IMR-90 (cell line): ENCODE measurements at regions not wholly inside any gene's neighbourhood (a gene's known extent, or its start where the extent isn't known, plus 50 kb on each side); places are given as distances from the start of the nearest gene placed in this dataset.

Source experiments
- ATAC-seq: fragments of 200-7000 bp; cut with Tn5 transposase; 2 replicates; pipeline ENCODE4 v1.9.1; 2020; ENCODE audit warnings: low read depth, mild to moderate bottlenecking, moderate library complexity
- BruUV-seq: library from RNA; stranded (reverse); fragments of 400-500 nt; replicated peaks from 2 replicates; lab custom pipeline; 2021; lab: Mats Ljungman, UMichigan
- CTCF ChIA-PET: fragments of 300-600 bp; formaldehyde crosslinking; extraction: SDS; loops from one replicate; lab custom pipeline; 2021; ENCODE audit warnings: antibody characterized with exemption; lab: Yijun Ruan, JAX
- POLR2A ChIA-PET: fragments of 300-600 bp; sonication (Branson Sonifier 250); formaldehyde crosslinking; loops from one replicate; lab custom pipeline; 2022; ENCODE audit warnings: antibody characterized with exemption; ENCODE audit not compliant: unreplicated experiment; lab: Charles Lee
- DNase-seq: peaks from one replicate; pipeline ENCODE4 v3.0.0; 2013
- H2AFZ ChIP-seq: replicated peaks from 2 replicates; pipeline ENCODE3; 2013; ENCODE audit warnings: low read length, mild to moderate bottlenecking; ENCODE audit not compliant: poor library complexity
- H2AK5ac ChIP-seq: 2 replicates; pipeline ENCODE4 v1.6.1; 2013; ENCODE audit warnings: low read depth, low read length, inconsistent platforms
- H2AK9ac ChIP-seq: replicated peaks from 2 replicates; pipeline ENCODE3; 2013; ENCODE audit warnings: mild to moderate bottlenecking, low read depth, low read length, moderate library complexity; ENCODE audit not compliant: poor library complexity
- H2BK120ac ChIP-seq: 2 replicates; pipeline ENCODE4 v1.6.1; 2013; ENCODE audit warnings: low read depth, low read length, inconsistent platforms
- H2BK15ac ChIP-seq: 3 replicates; pipeline ENCODE4 v1.6.1; 2013; ENCODE audit warnings: low read depth, low read length, inconsistent platforms
- H2BK20ac ChIP-seq: 2 replicates; pipeline ENCODE4 v1.6.1; 2013; ENCODE audit warnings: low read depth, mild to moderate bottlenecking, inconsistent platforms, low read length, moderate library complexity
- H2BK5ac ChIP-seq: 2 replicates; pipeline ENCODE4 v1.6.1; 2013; ENCODE audit warnings: mild to moderate bottlenecking, low read depth, low read length, inconsistent platforms; ENCODE audit not compliant: poor library complexity, severe bottlenecking
- H3K14ac ChIP-seq: replicated peaks from 2 replicates; pipeline ENCODE4 v1.6.1; 2013; ENCODE audit warnings: low read depth, low read length, inconsistent platforms
- H3K18ac ChIP-seq: 2 replicates; pipeline ENCODE4 v1.6.1; 2013; ENCODE audit warnings: low read depth, low read length, control low read depth
- H3K23ac ChIP-seq: 2 replicates; pipeline ENCODE4 v1.6.1; 2013; ENCODE audit warnings: low read depth, low read length, inconsistent platforms
- H3K27ac ChIP-seq: 2 replicates; pipeline ENCODE4 v1.5.1; 2013; ENCODE audit warnings: mild to moderate bottlenecking, control low read depth, low read length; ENCODE audit not compliant: insufficient read depth
- H3K27me3 ChIP-seq: 2 replicates; pipeline ENCODE4 v1.6.1; 2013; ENCODE audit warnings: low read length; ENCODE audit not compliant: control insufficient read depth, insufficient read depth
- H3K36me3 ChIP-seq: 2 replicates; pipeline ENCODE4 v1.6.1; 2013; ENCODE audit warnings: low read length, mixed read lengths; ENCODE audit not compliant: control insufficient read depth, insufficient read depth
- H3K4ac ChIP-seq: 2 replicates; pipeline ENCODE4 v1.6.1; 2013; ENCODE audit warnings: low read depth, low read length, inconsistent platforms
- H3K4me1 ChIP-seq: 2 replicates; pipeline ENCODE4 v1.6.1; 2013; ENCODE audit warnings: low read length, mixed read lengths; ENCODE audit not compliant: control insufficient read depth, insufficient read depth
- H3K4me2 ChIP-seq: 2 replicates; pipeline ENCODE4 v1.6.1; 2013; ENCODE audit warnings: low read depth, mild to moderate bottlenecking, control low read depth, low read length, moderate library complexity
- H3K4me3 ChIP-seq: 2 replicates; pipeline ENCODE4 v1.5.1; 2013; ENCODE audit warnings: low read depth, mild to moderate bottlenecking, control low read depth, low read length, moderate library complexity; ENCODE audit not compliant: insufficient read depth
- H3K56ac ChIP-seq: 2 replicates; pipeline ENCODE4 v1.6.1; 2013; ENCODE audit warnings: low read length, inconsistent platforms; ENCODE audit not compliant: insufficient read depth; ENCODE audit errors: extremely low read depth
- H3K79me1 ChIP-seq, 2 experiments: 2 replicates each; pipeline ENCODE4 v1.6.1; 2013; ENCODE audit warnings: low read length in 2 of 2, inconsistent platforms in 1 of 2, low read depth in 1 of 2
- H3K9ac ChIP-seq: 2 replicates; pipeline ENCODE4 v1.6.1; 2013; ENCODE audit warnings: low read depth, low read length, control low read depth
- H3K9me1 ChIP-seq: 2 replicates; pipeline ENCODE4 v1.6.1; 2013; ENCODE audit warnings: low read length, inconsistent platforms; ENCODE audit not compliant: insufficient read depth
- H3K9me3 ChIP-seq: 2 replicates; pipeline ENCODE4 v1.6.1; 2013; ENCODE audit warnings: low read length; ENCODE audit not compliant: control insufficient read depth, insufficient read depth
- H4K20me1 ChIP-seq: 2 replicates; pipeline ENCODE4 v1.6.1; 2013; ENCODE audit warnings: low read length, inconsistent platforms; ENCODE audit not compliant: insufficient read depth
- H4K5ac ChIP-seq: 2 replicates; pipeline ENCODE4 v1.6.1; 2013; ENCODE audit warnings: mild to moderate bottlenecking, low read depth, low read length, control low read depth
- H4K8ac ChIP-seq, 2 experiments: 2 replicates each; pipeline ENCODE4 v1.6.1; 2013; ENCODE audit warnings: low read depth in 2 of 2, low read length in 2 of 2, control low read depth in 1 of 2, inconsistent platforms in 1 of 2
- H4K91ac ChIP-seq: 2 replicates; pipeline ENCODE4 v1.6.1; 2013; ENCODE audit warnings: low read depth, low read length, inconsistent platforms; ENCODE audit not compliant: insufficient read depth
- CEBPB ChIP-seq: IDR thresholded peaks from 2 replicates; pipeline ENCODE4 v1.6.1; 2012; ENCODE audit warnings: low read depth, low read length, improper control_type of control experiment
- MAFK ChIP-seq: IDR thresholded peaks from 2 replicates; pipeline ENCODE4 v1.6.1; 2012; ENCODE audit warnings: low read depth, low read length, improper control_type of control experiment
- MXI1 ChIP-seq: IDR thresholded peaks from 2 replicates; pipeline ENCODE4 v1.6.1; 2012; ENCODE audit warnings: low read depth, mild to moderate bottlenecking, low read length, moderate library complexity, borderline replicate concordance
- WGBS, 2 experiments: methylation state at CpG; one replicate each; pipeline versions ENCODE4 v1.1.5 to v1.1.7; 2013; ENCODE audit warnings: missing lambda C conversion rate in 2 of 2; ENCODE audit not compliant: insufficient read length in 1 of 2; ENCODE audit errors: extremely low coverage in 2 of 2; 5-methylcytosine and 5-hydroxymethylcytosine counted together
- dilution Hi-C: fragments of 300-500 bp; cut with HindIII; formaldehyde crosslinking; loops from one replicate; pipeline ENCODE4 v1.14.3; 2018; ENCODE audit warnings: low sequenced_read_pairs; ENCODE audit not compliant: unreplicated experiment
- in situ Hi-C: fragments of 300-500 bp; cut with MboI; formaldehyde crosslinking; loops from 3 replicates; pipeline ENCODE4 v1.14.3; 2019; ENCODE audit warnings: low sequenced_read_pairs, inconsistent platforms, mixed read lengths
- intact Hi-C: fragments of 100-400 bp; cut with micrococcal nuclease; formaldehyde crosslinking; loops from 2 replicates; pipeline ENCODE4 v1.10.0; 2022
- TF ChIP-seq, protein P1 (sequence below): conservative IDR thresholded peaks from 2 replicates; pipeline ENCODE4 v1.5.1; 2012; ENCODE audit warnings: mild to moderate bottlenecking, low read depth, low read length, improper control_type of control experiment

DNA sequence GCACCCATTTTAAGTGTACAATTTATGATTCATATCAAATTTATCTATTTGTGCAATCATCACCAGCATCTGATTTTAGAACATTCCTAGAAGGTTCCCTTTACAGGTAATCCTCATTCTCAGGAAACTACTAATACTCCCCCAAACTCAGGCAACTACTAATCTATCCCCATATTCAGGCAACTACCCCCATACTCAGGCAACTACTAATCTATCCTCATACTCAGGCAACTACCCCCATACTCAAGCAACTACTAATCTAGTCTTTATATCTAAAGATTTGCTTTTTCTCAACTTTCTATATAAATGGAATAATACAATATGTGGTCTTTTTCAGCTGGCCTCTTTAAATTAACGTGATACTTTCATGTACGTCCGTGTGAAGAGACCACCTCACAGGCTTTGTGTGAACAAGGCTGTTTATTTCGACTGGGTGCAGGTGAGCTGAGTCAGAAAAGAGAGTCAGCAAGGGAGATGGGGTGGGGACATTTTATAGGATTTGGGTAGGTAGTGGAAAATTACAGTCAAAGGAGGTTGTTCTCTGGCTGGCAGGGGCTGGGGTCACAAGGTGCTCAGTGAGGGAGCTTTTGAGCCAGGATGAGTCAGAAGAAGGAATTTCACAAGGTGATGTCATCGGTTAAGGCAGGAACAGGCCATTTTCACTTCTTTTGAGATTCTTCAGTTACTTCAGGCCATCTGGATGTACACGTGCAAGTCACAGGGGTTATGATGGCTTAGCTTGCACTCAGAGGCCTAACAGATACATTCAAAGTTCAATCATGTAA is 1444.5 kb upstream of the CADM2 start:
- H2AK5ac ChIP-seq: no peak overlapping the region
- no TSS peak for BruUV-seq
- peaks cover 3% of the 10 kb centered on the region; the same call in 1 of the 2 replicates for H3K9me3 ChIP-seq
- no peak for ATAC-seq
- intact Hi-C loops (no loop called here), in situ Hi-C loops (no loop called here), dilution Hi-C loops (no loop called here)
- POLR2A ChIA-PET: no interaction called here
- H3K4me3 ChIP-seq: no peak overlapping the region
- H4K8ac ChIP-seq: no peak overlapping the region
- H4K20me1 ChIP-seq: no peaks in the 10 kb centered on the region
- no CpG with 5 or more reads among the region's 6 CpGs for whole genome bisulfite sequencing, 2 experiments
- H2AK9ac ChIP-seq: no peak overlapping the region
- no peak overlapping the region for H4K91ac ChIP-seq
- TF ChIP-seq CEBPB (no peak), MXI1 (no peak), MAFK (no peak)
- TF ChIP-seq, protein P1, sequence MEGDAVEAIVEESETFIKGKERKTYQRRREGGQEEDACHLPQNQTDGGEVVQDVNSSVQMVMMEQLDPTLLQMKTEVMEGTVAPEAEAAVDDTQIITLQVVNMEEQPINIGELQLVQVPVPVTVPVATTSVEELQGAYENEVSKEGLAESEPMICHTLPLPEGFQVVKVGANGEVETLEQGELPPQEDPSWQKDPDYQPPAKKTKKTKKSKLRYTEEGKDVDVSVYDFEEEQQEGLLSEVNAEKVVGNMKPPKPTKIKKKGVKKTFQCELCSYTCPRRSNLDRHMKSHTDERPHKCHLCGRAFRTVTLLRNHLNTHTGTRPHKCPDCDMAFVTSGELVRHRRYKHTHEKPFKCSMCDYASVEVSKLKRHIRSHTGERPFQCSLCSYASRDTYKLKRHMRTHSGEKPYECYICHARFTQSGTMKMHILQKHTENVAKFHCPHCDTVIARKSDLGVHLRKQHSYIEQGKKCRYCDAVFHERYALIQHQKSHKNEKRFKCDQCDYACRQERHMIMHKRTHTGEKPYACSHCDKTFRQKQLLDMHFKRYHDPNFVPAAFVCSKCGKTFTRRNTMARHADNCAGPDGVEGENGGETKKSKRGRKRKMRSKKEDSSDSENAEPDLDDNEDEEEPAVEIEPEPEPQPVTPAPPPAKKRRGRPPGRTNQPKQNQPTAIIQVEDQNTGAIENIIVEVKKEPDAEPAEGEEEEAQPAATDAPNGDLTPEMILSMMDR: no peak
- H2AFZ ChIP-seq: no peak overlapping the region
- no peak overlapping the region for H2BK15ac ChIP-seq
- H3K56ac ChIP-seq: no peak overlapping the region
- no peak overlapping the region for H3K4ac ChIP-seq
- no peak overlapping the region for H3K18ac ChIP-seq
- no peak overlapping the region for H2BK5ac ChIP-seq
- no peak overlapping the region for H3K14ac ChIP-seq
- H3K79me1 ChIP-seq: no peaks in the 10 kb centered on the region
- no peak overlapping the region for H3K9ac ChIP-seq
- DNase-seq: no peak
- no peaks in the 10 kb centered on the region for H3K27me3 ChIP-seq
- H4K5ac ChIP-seq: no peak overlapping the region
- H2BK20ac ChIP-seq: no peak overlapping the region
- CTCF ChIA-PET: no interaction called here
- no peak overlapping the region for H2BK120ac ChIP-seq
- H3K9me1 ChIP-seq: no peaks in the 10 kb centered on the region
- no peaks in the 10 kb centered on the region for H3K36me3 ChIP-seq
- H3K4me1 ChIP-seq: no peaks in the 10 kb centered on the region
- H3K27ac ChIP-seq: no peak overlapping the region
- H3K4me2 ChIP-seq: no peak overlapping the region
- no peak overlapping the region for H3K23ac ChIP-seq
